GM19351 (cell line): ENCODE measurements at regions not wholly inside any gene's neighbourhood (a gene's known extent, or its start where the extent isn't known, plus 50 kb on each side); places are given as distances from the start of the nearest gene placed in this dataset.

ENCODE experiments used
- ATAC-seq: cut with Tn5 transposase; IDR thresholded peaks from one replicate; pipeline ENCODE4 v1.9.1; 2021; ENCODE audit warnings: mild to moderate bottlenecking, moderate library complexity; ENCODE audit not compliant: unreplicated experiment

GRCh38 chr18:60552948-60553347, 180.4 kb upstream of the MC4R start:
- no peak for ATAC-seq

GRCh38 chr18:60554967-60555366, 182.4 kb upstream of the MC4R start:
- no peak for ATAC-seq

- ATAC-seq, result peak; percentile 57
These were observed 183.1 kb upstream of the MC4R start for GRCh38 chr18:60555625-60556024.

GRCh38 chr18:60556326-60556725, 183.8 kb upstream of the MC4R start:
- ATAC-seq, result no peak

- no peak for ATAC-seq
These were observed 187.5 kb upstream of the MC4R start for GRCh38 chr18:60560071-60560470.

- ATAC-seq, result no peak
These were observed 190.5 kb upstream of the MC4R start for GRCh38 chr18:60563082-60563481.

GRCh38 chr18:60568220-60568619, 195.6 kb upstream of the MC4R start:
- ATAC-seq, result no peak

- ATAC-seq, result no peak
These were observed 197.6 kb upstream of the MC4R start for GRCh38 chr18:60570172-60570571.

- ATAC-seq, result no peak
These were observed 204.9 kb upstream of the MC4R start for GRCh38 chr18:60577457-60577856.

GRCh38 chr18:60585670-60586069, 213.1 kb upstream of the MC4R start:
- no peak for ATAC-seq

GRCh38 chr18:60593249-60593648, 220.7 kb upstream of the MC4R start:
- ATAC-seq, result no peak

GRCh38 chr18:60596928-60597327, 224.4 kb upstream of the MC4R start:
- no peak for ATAC-seq

GRCh38 chr18:60599267-60599666, 226.7 kb upstream of the MC4R start:
- ATAC-seq, result peak; percentile 77

- ATAC-seq, result no peak
These were observed 227.4 kb upstream of the MC4R start for GRCh38 chr18:60599995-60600394.

GRCh38 chr18:60601249-60601648, 228.7 kb upstream of the MC4R start:
- no peak for ATAC-seq

GRCh38 chr18:60623331-60623730, 250.8 kb upstream of the MC4R start:
- no peak for ATAC-seq

GRCh38 chr18:60624207-60624606, 251.6 kb upstream of the MC4R start:
- no peak for ATAC-seq

- ATAC-seq, result no peak
These were observed 267.3 kb upstream of the MC4R start for GRCh38 chr18:60639836-60640235.

- ATAC-seq, result no peak
These were observed 270.4 kb upstream of the MC4R start for GRCh38 chr18:60643009-60643408.

- ATAC-seq, result no peak
These were observed 274.1 kb upstream of the MC4R start for GRCh38 chr18:60646725-60647124.

GRCh38 chr18:60649107-60649506, 276.5 kb upstream of the MC4R start:
- ATAC-seq, result peak; percentile 97

GRCh38 chr18:60649842-60650536, 277.4 kb upstream of the MC4R start:
- no peak for ATAC-seq

- no peak for ATAC-seq
These were observed 281.7 kb upstream of the MC4R start for GRCh38 chr18:60654298-60654697.
